Endothelial cell (in vitro differentiated cells): ENCODE measurements at regions not wholly inside any gene's neighbourhood (a gene's known extent, or its start where the extent isn't known, plus 50 kb on each side); places are given as distances from the start of the nearest gene placed in this dataset.
A peak's percentile ranks its signal among the peaks of the same experiment; 100 is the strongest.

ENCODE experiments used
- DNase-seq: peaks from one replicate; pipeline ENCODE4 v3.0.0; 2021; ENCODE audit warnings: low spot score
- H3K27ac Mint-ChIP-seq: one replicate; pipeline ENCODE4 v1.8.0; 2021; ENCODE audit warnings: mixed read lengths, inconsistent platforms; ENCODE audit not compliant: unreplicated experiment
- H3K27me3 Mint-ChIP-seq: one replicate; pipeline ENCODE4 v1.8.0; 2021; ENCODE audit warnings: mild to moderate bottlenecking, moderate library complexity, mixed read lengths, inconsistent platforms; ENCODE audit not compliant: unreplicated experiment
- H3K36me3 Mint-ChIP-seq: one replicate; pipeline ENCODE4 v1.8.0; 2021; ENCODE audit warnings: mild to moderate bottlenecking, low read depth, mixed read lengths, inconsistent platforms; ENCODE audit not compliant: unreplicated experiment
- H3K4me1 Mint-ChIP-seq: one replicate; pipeline ENCODE4 v1.8.0; 2021; ENCODE audit warnings: mild to moderate bottlenecking, mixed read lengths, inconsistent platforms; ENCODE audit not compliant: unreplicated experiment
- H3K4me3 Mint-ChIP-seq: one replicate; pipeline ENCODE4 v1.8.0; 2021; ENCODE audit warnings: mild to moderate bottlenecking, mixed read lengths, inconsistent platforms; ENCODE audit not compliant: unreplicated experiment
- H3K9me3 Mint-ChIP-seq: one replicate; pipeline ENCODE4 v1.8.0; 2021; ENCODE audit warnings: mixed read lengths, inconsistent platforms; ENCODE audit not compliant: unreplicated experiment
- CTCF ChIP-seq: fragments of 200-600 bp; sonication (generic); IDR thresholded peaks from one replicate; pipeline ENCODE4 v1.5.0; 2021; ENCODE audit warnings: antibody characterized with exemption; ENCODE audit not compliant: unreplicated experiment

- peaks cover under 1% of the 10 kb centered on the region for H3K27me3 Mint-ChIP-seq
- H3K27ac Mint-ChIP-seq = peak overlapping the region; percentile 18
- no peaks in the 10 kb centered on the region for H3K36me3 Mint-ChIP-seq
- H3K4me3 Mint-ChIP-seq = no peak overlapping the region
- H3K4me1 Mint-ChIP-seq = peaks cover 4% of the 10 kb centered on the region
- DNase-seq = no peak
- no peak for TF ChIP-seq CTCF
- H3K9me3 Mint-ChIP-seq = no peaks in the 10 kb centered on the region
Observed at GRCh38 chr5:171578049-171578828, 158.8 kb downstream of the FGF18 start.

GRCh38 chr5:171578829-171579491 lies 159.5 kb downstream of the FGF18 start:
- no peak overlapping the region for H3K4me3 Mint-ChIP-seq
- TF ChIP-seq CTCF = no peak
- no peaks in the 10 kb centered on the region for H3K36me3 Mint-ChIP-seq
- no peak for DNase-seq
- no peak overlapping the region for H3K27ac Mint-ChIP-seq
- H3K4me1 Mint-ChIP-seq = peaks cover 4% of the 10 kb centered on the region
- no peaks in the 10 kb centered on the region for H3K27me3 Mint-ChIP-seq
- no peaks in the 10 kb centered on the region for H3K9me3 Mint-ChIP-seq

- H3K4me1 Mint-ChIP-seq = peaks cover 4% of the 10 kb centered on the region
Observed at GRCh38 chr5:171579976-171580411, 160.5 kb downstream of the FGF18 start.

GRCh38 chr5:171580502-171581265 lies 161.2 kb downstream of the FGF18 start:
- no peaks in the 10 kb centered on the region for H3K36me3 Mint-ChIP-seq
- H3K9me3 Mint-ChIP-seq = no peaks in the 10 kb centered on the region
- H3K27ac Mint-ChIP-seq = no peak overlapping the region
- no peak for DNase-seq
- no peak overlapping the region for H3K4me3 Mint-ChIP-seq
- no peak for TF ChIP-seq CTCF
- H3K4me1 Mint-ChIP-seq = peaks cover 4% of the 10 kb centered on the region
- H3K27me3 Mint-ChIP-seq = peaks cover 2% of the 10 kb centered on the region

More at GRCh38 chr5:171579976-171580411, 160.5 kb downstream of the FGF18 start:
- Mint-ChIP-seq H3K36me3 (no peaks in the 10 kb centered on the region), H3K9me3 (no peaks in the 10 kb centered on the region), H3K27ac (no peak overlapping the region), H3K4me3 (no peak overlapping the region), H3K27me3 (peaks cover 2% of the 10 kb centered on the region)
- TF ChIP-seq CTCF = no peak
- DNase-seq = no peak
